ENCODE measurements at regions not wholly inside any gene's neighbourhood (a gene's known extent, or its start where the extent isn't known, plus 50 kb on each side); places are given as distances from the start of the nearest gene placed in this dataset.

DNA sequence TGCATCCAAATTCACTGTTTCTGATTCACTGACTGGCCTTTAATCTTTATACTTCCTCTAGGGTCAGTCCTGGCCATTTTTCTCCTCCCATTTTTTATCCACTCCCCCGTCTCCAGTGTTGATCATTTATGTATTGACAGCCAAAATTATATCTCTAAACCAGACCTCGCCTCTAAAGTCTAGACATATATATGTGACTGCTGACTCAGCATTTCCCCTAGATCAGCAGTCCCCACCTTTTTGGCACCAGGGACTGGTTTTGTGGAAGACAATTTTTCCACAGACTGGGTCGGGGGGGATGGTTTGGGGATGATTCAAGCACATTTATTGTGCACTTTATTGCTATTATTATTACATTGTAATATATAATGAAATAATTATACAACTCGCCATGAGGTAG lies 88.3 kb upstream of the DAAM1 start:
- TF ChIP-seq POLR2AphosphoS5 (IDR thresholded peaks at IDR 0.05) (no peak), POLR2A (IDR thresholded peaks at IDR 0.05) (no peak)
